ENCODE measurements at regions not wholly inside any gene's neighbourhood (a gene's known extent, or its start where the extent isn't known, plus 50 kb on each side); places are given as distances from the start of the nearest gene placed in this dataset.

DNA sequence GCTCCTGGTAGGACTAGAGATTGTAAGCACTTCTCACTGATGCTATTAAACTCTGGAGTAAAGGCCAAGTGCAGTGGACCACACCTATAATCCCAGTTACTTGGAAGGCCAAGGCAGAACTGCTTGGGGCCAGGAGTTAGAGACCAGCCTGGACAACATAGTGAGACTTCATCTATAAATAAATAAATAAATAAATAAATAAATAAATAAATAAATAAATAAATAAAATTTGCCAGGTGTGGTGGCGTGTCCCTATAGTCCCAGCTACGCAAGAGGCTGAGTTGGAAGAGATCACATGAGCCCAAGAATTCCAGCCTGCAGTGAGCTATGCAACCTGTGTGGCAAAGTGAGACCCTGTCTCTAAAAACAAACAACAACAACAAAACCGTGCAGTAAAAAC, 1475.7 kb downstream of the REEP3 start:
- DNase-seq (ENCODE audit: low spot score) = no peak
- WGBS (ENCODE audit: low lambda C conversion rate, missing lambda C conversion rate) = 90% methylated on average over 3 of the region's 3 CpGs
- no peaks in the 10 kb centered on the region for H3K27me3 ChIP-seq
- H3K4me3 ChIP-seq = no peak overlapping the region
- no peak overlapping the region for H3K27ac ChIP-seq
- H2AFZ ChIP-seq = no peak overlapping the region
- H3K9me3 ChIP-seq (ENCODE audit: low read depth) = no peaks in the 10 kb centered on the region
- no peaks in the 10 kb centered on the region for H4K20me1 ChIP-seq (ENCODE audit: insufficient read depth, poor library complexity, severe bottlenecking)
- H3K79me2 ChIP-seq = no peaks in the 10 kb centered on the region
- no peak overlapping the region for H3K4me2 ChIP-seq
- H3K4me1 ChIP-seq (ENCODE audit: insufficient read depth) = no peaks in the 10 kb centered on the region
- no peaks in the 10 kb centered on the region for H3K9me2 ChIP-seq (replicated peaks; ENCODE audit: insufficient read depth)
- H3K36me3 ChIP-seq (replicated peaks; ENCODE audit: insufficient read depth, low read depth) = no peaks in the 10 kb centered on the region
- no peak for TF ChIP-seq EZH2 (IDR thresholded peaks at IDR 0.05; ENCODE audit: borderline replicate concordance)
- no peak for TF ChIP-seq EZH2phosphoT487 (IDR thresholded peaks at IDR 0.05; ENCODE audit: low read depth, severe bottlenecking, unreplicated experiment)
- TF ChIP-seq, protein P1, sequence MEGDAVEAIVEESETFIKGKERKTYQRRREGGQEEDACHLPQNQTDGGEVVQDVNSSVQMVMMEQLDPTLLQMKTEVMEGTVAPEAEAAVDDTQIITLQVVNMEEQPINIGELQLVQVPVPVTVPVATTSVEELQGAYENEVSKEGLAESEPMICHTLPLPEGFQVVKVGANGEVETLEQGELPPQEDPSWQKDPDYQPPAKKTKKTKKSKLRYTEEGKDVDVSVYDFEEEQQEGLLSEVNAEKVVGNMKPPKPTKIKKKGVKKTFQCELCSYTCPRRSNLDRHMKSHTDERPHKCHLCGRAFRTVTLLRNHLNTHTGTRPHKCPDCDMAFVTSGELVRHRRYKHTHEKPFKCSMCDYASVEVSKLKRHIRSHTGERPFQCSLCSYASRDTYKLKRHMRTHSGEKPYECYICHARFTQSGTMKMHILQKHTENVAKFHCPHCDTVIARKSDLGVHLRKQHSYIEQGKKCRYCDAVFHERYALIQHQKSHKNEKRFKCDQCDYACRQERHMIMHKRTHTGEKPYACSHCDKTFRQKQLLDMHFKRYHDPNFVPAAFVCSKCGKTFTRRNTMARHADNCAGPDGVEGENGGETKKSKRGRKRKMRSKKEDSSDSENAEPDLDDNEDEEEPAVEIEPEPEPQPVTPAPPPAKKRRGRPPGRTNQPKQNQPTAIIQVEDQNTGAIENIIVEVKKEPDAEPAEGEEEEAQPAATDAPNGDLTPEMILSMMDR (IDR thresholded peaks at IDR 0.05; ENCODE audit: poor library complexity) = no peak

DNA sequence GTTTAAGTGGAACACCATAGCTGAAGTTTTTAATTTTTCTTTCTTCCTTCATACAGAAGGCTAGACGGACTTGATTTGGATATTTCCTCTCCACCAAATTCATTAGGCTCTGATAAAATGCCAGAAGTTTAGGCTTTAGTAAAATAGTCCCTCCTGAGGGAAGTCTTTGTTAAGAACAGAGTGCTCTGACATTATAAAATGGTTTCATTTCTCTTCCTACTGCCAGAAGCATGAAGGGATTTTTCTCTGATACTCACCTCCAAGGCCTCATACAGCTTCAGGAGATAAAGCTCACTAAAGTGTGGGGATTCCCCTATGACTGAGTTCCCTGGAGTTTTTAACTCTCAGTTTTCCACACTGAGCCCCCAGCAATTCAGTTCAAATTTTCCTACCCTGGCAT, 1489.6 kb downstream of the REEP3 start:
- H3K4me3 ChIP-seq = no peak overlapping the region
- 85% methylated on average over 1 of the region's 1 CpG for WGBS (ENCODE audit: low lambda C conversion rate, missing lambda C conversion rate)
- no peak overlapping the region for H3K27ac ChIP-seq
- no peaks in the 10 kb centered on the region for H3K79me2 ChIP-seq
- no peaks in the 10 kb centered on the region for H3K9me2 ChIP-seq (replicated peaks; ENCODE audit: insufficient read depth)
- H3K27me3 ChIP-seq = no peaks in the 10 kb centered on the region
- H3K36me3 ChIP-seq (replicated peaks; ENCODE audit: insufficient read depth, low read depth) = no peaks in the 10 kb centered on the region
- no peak overlapping the region for H3K4me2 ChIP-seq
- no peak for DNase-seq (ENCODE audit: low spot score)
- peaks cover 4% of the 10 kb centered on the region for H3K9me3 ChIP-seq (ENCODE audit: low read depth)
- H4K20me1 ChIP-seq (ENCODE audit: insufficient read depth, poor library complexity, severe bottlenecking) = no peaks in the 10 kb centered on the region
- no peaks in the 10 kb centered on the region for H3K4me1 ChIP-seq (ENCODE audit: insufficient read depth)
- TF ChIP-seq EZH2 (IDR thresholded peaks at IDR 0.05; ENCODE audit: borderline replicate concordance) (no peak), EZH2phosphoT487 (IDR thresholded peaks at IDR 0.05; ENCODE audit: low read depth, severe bottlenecking, unreplicated experiment) (no peak)
- TF ChIP-seq, protein P1 (IDR thresholded peaks at IDR 0.05; ENCODE audit: poor library complexity) = no peak
- no peak overlapping the region for H2AFZ ChIP-seq

- Histone ChIP-seq H3K4me2 (no peak overlapping the region), H3K9me3 (ENCODE audit: low read depth) (no peaks in the 10 kb centered on the region), H2AFZ (no peak overlapping the region), H3K36me3 (replicated peaks; ENCODE audit: insufficient read depth, low read depth) (no peaks in the 10 kb centered on the region), H3K4me1 (ENCODE audit: insufficient read depth) (no peaks in the 10 kb centered on the region), H3K4me3 (no peak overlapping the region), H3K9me2 (replicated peaks; ENCODE audit: insufficient read depth) (no peaks in the 10 kb centered on the region), H3K27me3 (no peaks in the 10 kb centered on the region), H3K79me2 (no peaks in the 10 kb centered on the region), H4K20me1 (ENCODE audit: insufficient read depth, poor library complexity, severe bottlenecking) (no peaks in the 10 kb centered on the region), H3K27ac (no peak overlapping the region)
- TF ChIP-seq EZH2phosphoT487 (IDR thresholded peaks at IDR 0.05; ENCODE audit: low read depth, severe bottlenecking, unreplicated experiment) (no peak), EZH2 (IDR thresholded peaks at IDR 0.05; ENCODE audit: borderline replicate concordance) (no peak)
- TF ChIP-seq, protein P1 (IDR thresholded peaks at IDR 0.05; ENCODE audit: poor library complexity) = no peak
- 92% methylated on average over 7 of the region's 7 CpGs for WGBS (ENCODE audit: low lambda C conversion rate, missing lambda C conversion rate)
- no peak for DNase-seq (ENCODE audit: low spot score)
Measured at GRCh38 chr10:65017523-65017922, 1496.3 kb downstream of the REEP3 start.

GRCh38 chr10:65024886-65025285, 1503.7 kb downstream of the REEP3 start:
- H3K9me2 ChIP-seq (replicated peaks; ENCODE audit: insufficient read depth) = no peaks in the 10 kb centered on the region
- no peaks in the 10 kb centered on the region for H3K36me3 ChIP-seq (replicated peaks; ENCODE audit: insufficient read depth, low read depth)
- no peak overlapping the region for H2AFZ ChIP-seq
- H3K27ac ChIP-seq = no peak overlapping the region
- H3K4me3 ChIP-seq = no peak overlapping the region
- H3K27me3 ChIP-seq = no peaks in the 10 kb centered on the region
- no peaks in the 10 kb centered on the region for H3K9me3 ChIP-seq (ENCODE audit: low read depth)
- TF ChIP-seq EZH2phosphoT487 (IDR thresholded peaks at IDR 0.05; ENCODE audit: low read depth, severe bottlenecking, unreplicated experiment) (no peak), EZH2 (IDR thresholded peaks at IDR 0.05; ENCODE audit: borderline replicate concordance) (no peak)
- TF ChIP-seq, protein P1 (IDR thresholded peaks at IDR 0.05; ENCODE audit: poor library complexity) = no peak
- no peak overlapping the region for H3K4me2 ChIP-seq
- no peaks in the 10 kb centered on the region for H4K20me1 ChIP-seq (ENCODE audit: insufficient read depth, poor library complexity, severe bottlenecking)
- H3K79me2 ChIP-seq = no peaks in the 10 kb centered on the region
- no peaks in the 10 kb centered on the region for H3K4me1 ChIP-seq (ENCODE audit: insufficient read depth)
- no peak for DNase-seq (ENCODE audit: low spot score)

Measured in hepatocyte (in vitro differentiated cells).